Lower lobe of right lung (tissue), 2 donors: ENCODE measurements at regions not wholly inside any gene's neighbourhood (a gene's known extent, or its start where the extent isn't known, plus 50 kb on each side); places are given as distances from the start of the nearest gene placed in this dataset.

Experiments used
- ATAC-seq, 2 donors: fragments of 200-7000 bp; cut with Tn5 transposase; one replicate each; pipeline ENCODE4 v1.9.1; 2020 to 2022; ENCODE audit warnings: mild to moderate bottlenecking in 2 of 2, moderate library complexity in 2 of 2
- DNase-seq: peaks from one replicate; pipeline ENCODE4 v3.0.0-alpha.2; 2020
- H3K27ac ChIP-seq: fragments of 200-600 bp; one replicate; pipeline ENCODE4 v1.8.0; 2022
- H3K27me3 ChIP-seq: fragments of 200-600 bp; one replicate; pipeline ENCODE4 v1.8.0; 2022; ENCODE audit warnings: low read depth
- H3K36me3 ChIP-seq: fragments of 200-600 bp; one replicate; pipeline ENCODE4 v1.8.0; 2022; ENCODE audit warnings: mild to moderate bottlenecking
- H3K4me1 ChIP-seq: fragments of 200-600 bp; one replicate; pipeline ENCODE4 v1.8.0; 2022
- H3K4me3 ChIP-seq: fragments of 200-600 bp; one replicate; pipeline ENCODE4 v1.8.0; 2022; ENCODE audit warnings: mild to moderate bottlenecking
- H3K9me3 ChIP-seq: fragments of 200-600 bp; one replicate; pipeline ENCODE4 v1.8.0; 2022
- CTCF ChIP-seq: fragments of 200-600 bp; IDR thresholded peaks from one replicate; pipeline ENCODE4 v1.8.0; 2022; ENCODE audit warnings: antibody characterized with exemption, mild to moderate bottlenecking
- intact Hi-C: fragments of 100-400 bp; cut with DNase I; formaldehyde crosslinking; loops from one replicate; pipeline ENCODE4 v1.11.0; 2022
- donor health status: DM: no; HTN: yes; CAD: no; lungs with severe emphysema.

- Histone ChIP-seq H3K9me3 (no peaks in the 10 kb centered on the region), H3K27me3 (no peaks in the 10 kb centered on the region), H3K4me3 (no peak overlapping the region), H3K27ac (no peak overlapping the region), H3K4me1 (no peaks in the 10 kb centered on the region), H3K36me3 (no peaks in the 10 kb centered on the region)
- intact Hi-C loops: no loop called here
- no peak for TF ChIP-seq CTCF
- DNase-seq (no peak), ATAC-seq (no peak)
Observed at GRCh38 chr14:29461506-29461905, 466.1 kb downstream of the PRKD1 start.

GRCh38 chr14:29462321-29462720 lies 465.3 kb downstream of the PRKD1 start:
- DNase-seq (no peak), ATAC-seq (no peak)
- Histone ChIP-seq H3K27ac (no peak overlapping the region), H3K27me3 (no peaks in the 10 kb centered on the region), H3K4me1 (no peaks in the 10 kb centered on the region), H3K9me3 (no peaks in the 10 kb centered on the region), H3K4me3 (no peak overlapping the region), H3K36me3 (no peaks in the 10 kb centered on the region)
- intact Hi-C loops: no loop called here
- no peak for TF ChIP-seq CTCF

GRCh38 chr14:29462772-29463171 lies 464.9 kb downstream of the PRKD1 start:
- Histone ChIP-seq H3K9me3 (no peaks in the 10 kb centered on the region), H3K4me1 (no peaks in the 10 kb centered on the region), H3K4me3 (no peak overlapping the region), H3K36me3 (no peaks in the 10 kb centered on the region), H3K27ac (no peak overlapping the region), H3K27me3 (no peaks in the 10 kb centered on the region)
- DNase-seq (no peak), ATAC-seq (no peak)
- no peak for TF ChIP-seq CTCF
- intact Hi-C loops: no loop called here

- no peaks in the 10 kb centered on the region for H3K9me3 ChIP-seq
- no peaks in the 10 kb centered on the region for H3K4me1 ChIP-seq
- TF ChIP-seq CTCF: no peak
- intact Hi-C loops: no loop called here
- no peak overlapping the region for H3K4me3 ChIP-seq
- ATAC-seq (no peak), DNase-seq (no peak)
- no peaks in the 10 kb centered on the region for H3K36me3 ChIP-seq
- no peak overlapping the region for H3K27ac ChIP-seq
- no peaks in the 10 kb centered on the region for H3K27me3 ChIP-seq
Observed at GRCh38 chr14:29463727-29464395, 463.8 kb downstream of the PRKD1 start.

- no peaks in the 10 kb centered on the region for H3K4me1 ChIP-seq
- DNase-seq (no peak), ATAC-seq (no peak)
- intact Hi-C loops: no loop called here
- TF ChIP-seq CTCF: no peak
- H3K4me3 ChIP-seq: no peak overlapping the region
- no peaks in the 10 kb centered on the region for H3K27me3 ChIP-seq
- no peak overlapping the region for H3K27ac ChIP-seq
- H3K36me3 ChIP-seq: no peaks in the 10 kb centered on the region
- no peaks in the 10 kb centered on the region for H3K9me3 ChIP-seq
Observed at GRCh38 chr14:29465095-29465494, 462.6 kb downstream of the PRKD1 start.
